HCT116 (cell line): ENCODE measurements at regions not wholly inside any gene's neighbourhood (a gene's known extent, or its start where the extent isn't known, plus 50 kb on each side); places are given as distances from the start of the nearest gene placed in this dataset.

Source experiments
- ATAC-seq: fragments of 200-7000 bp; cut with Tn5 transposase; 2 replicates; pipeline ENCODE4 v1.9.1; 2020; ENCODE audit warnings: mild to moderate bottlenecking, moderate library complexity
- BruUV-seq: library from RNA; stranded (reverse); fragments of 400-500 nt; replicated peaks from 2 replicates; lab custom pipeline; 2021; lab: Mats Ljungman, UMichigan
- CTCF ChIA-PET: fragments of 300-600 bp; sonication (Branson Sonifier 250); formaldehyde crosslinking; loops from one replicate; lab custom pipeline; 2021; ENCODE audit warnings: antibody characterized with exemption; lab: Charles Lee
- POLR2A ChIA-PET: fragments of 300-600, 350-600 bp; sonication (Branson Sonifier 250); formaldehyde crosslinking; loops from one replicate; lab custom pipeline; 2021; ENCODE audit warnings: antibody characterized with exemption; lab: Charles Lee
- RAD21 ChIA-PET, 2 experiments: fragments of 300-600 bp; sonication (Branson Sonifier 250); formaldehyde crosslinking; loops; one replicate each; lab custom pipeline; 2023; ENCODE audit warnings: low total read pairs in 2 of 2; ENCODE audit not compliant: uncharacterized antibody in 2 of 2, unreplicated experiment in 2 of 2, low non-redundant PET in 1 of 2; lab: Charles Lee
- DNase-seq: peaks from one replicate; pipeline ENCODE4 v3.0.0-alpha.2; 2010; ENCODE audit warnings: low read depth, low spot score
- H2AFZ ChIP-seq: fragments of 200-600 bp; shearing (Covaris generic), sonication (generic); 2 replicates; pipeline ENCODE4 v1.6.1; 2017; ENCODE audit warnings: low read depth, mixed run types, mixed read lengths, antibody characterized with exemption, low read length; ENCODE audit not compliant: poor library complexity, severe bottlenecking
- H3K27ac ChIP-seq: 2 replicates; pipeline ENCODE4 v1.5.1; 2012; ENCODE audit warnings: low read depth, low read length
- H3K27me3 ChIP-seq: fragments of 200-600 bp; sonication (generic); 2 replicates; pipeline ENCODE4 v1.6.1; 2016; ENCODE audit warnings: mixed run types, low read length, mixed read lengths; ENCODE audit not compliant: insufficient read depth
- H3K36me3 ChIP-seq, 2 experiments: fragments of 200-500 bp in 1 of 2; fragments of 200-600 bp in 1 of 2; sonication (Bioruptor generic) in 1 of 2; sonication (generic) in 1 of 2; 2 replicates each; pipeline versions ENCODE4 v1.5.1 to v1.6.1; 2014 to 2016; ENCODE audit warnings: low read length in 2 of 2, inconsistent platforms in 1 of 2, mixed read lengths in 1 of 2, mixed run types in 1 of 2; ENCODE audit not compliant: insufficient read depth in 2 of 2, control insufficient read depth in 1 of 2
- H3K4me1 ChIP-seq, 2 experiments: fragments of 200-600 bp in 1 of 2; sonication (generic) in 1 of 2; 2 replicates each; pipeline versions ENCODE4 v1.5.1 to v1.6.1; 2012 to 2017; ENCODE audit warnings: low read length in 2 of 2, inconsistent platforms in 1 of 2, mild to moderate bottlenecking in 1 of 2, mixed read lengths in 1 of 2, mixed run types in 1 of 2, moderate library complexity in 1 of 2; ENCODE audit not compliant: insufficient read depth in 2 of 2, control insufficient read depth in 1 of 2
- H3K4me2 ChIP-seq: fragments of 200-600 bp; sonication (generic); 2 replicates; pipeline ENCODE4 v1.6.1; 2017; ENCODE audit warnings: mixed run types, low read length, mixed read lengths
- H3K4me3 ChIP-seq, 2 experiments: fragments of 200-600 bp in 1 of 2; sonication (generic) in 1 of 2; replicated peaks in 1 of 2; 2 replicates each; pipeline ENCODE4 v1.5.1; 2011 to 2016; ENCODE audit warnings: low read length in 2 of 2, control low read depth in 1 of 2, low read depth in 1 of 2, mild to moderate bottlenecking in 1 of 2, mixed read lengths in 1 of 2, mixed run types in 1 of 2
- H3K79me2 ChIP-seq: fragments of 200-600 bp; sonication (generic); 2 replicates; pipeline ENCODE4 v1.6.1; 2017; ENCODE audit warnings: mild to moderate bottlenecking, mixed run types, low read length, moderate library complexity, mixed read lengths; ENCODE audit not compliant: insufficient read depth
- H3K9ac ChIP-seq: fragments of 200-600 bp; sonication (generic); 2 replicates; pipeline ENCODE4 v1.6.1; 2016; ENCODE audit warnings: low read length, mixed read lengths
- H3K9me2 ChIP-seq: fragments of 200-600 bp; sonication (generic), shearing (Covaris generic); 2 replicates; pipeline ENCODE4 v1.6.1; 2017; ENCODE audit warnings: mixed run types, mild to moderate bottlenecking, moderate library complexity; ENCODE audit not compliant: insufficient read depth
- H3K9me3 ChIP-seq, 2 experiments: fragments of 200-500 bp in 1 of 2; fragments of 200-600 bp in 1 of 2; sonication (Bioruptor generic) in 1 of 2; sonication (generic) in 1 of 2; 2 replicates each; pipeline ENCODE4 v1.6.1; 2014 to 2017; ENCODE audit warnings: low read length in 2 of 2, mixed read lengths in 2 of 2, inconsistent platforms in 1 of 2, low read depth in 1 of 2, mild to moderate bottlenecking in 1 of 2, mixed run types in 1 of 2, moderate library complexity in 1 of 2; ENCODE audit not compliant: control insufficient read depth in 1 of 2, insufficient read depth in 1 of 2
- H4K20me1 ChIP-seq: fragments of 200-600 bp; sonication (generic), shearing (Covaris generic); 2 replicates; pipeline ENCODE4 v1.6.1; 2017; ENCODE audit warnings: mixed run types, mild to moderate bottlenecking, moderate library complexity; ENCODE audit not compliant: insufficient read depth
- CBX3 ChIP-seq: IDR thresholded peaks from 2 replicates; pipeline ENCODE4 v1.6.1; 2012; ENCODE audit warnings: low read depth
- EZH2phosphoT487 ChIP-seq: fragments of 200-600 bp; IDR thresholded peaks from 2 replicates; pipeline ENCODE4 v1.6.1; 2018; ENCODE audit warnings: antibody characterized with exemption, borderline replicate concordance
- POLR2A ChIP-seq: IDR thresholded peaks from 2 replicates; pipeline ENCODE4 v1.7.0; 2011; ENCODE audit warnings: borderline replicate concordance; ENCODE audit not compliant: insufficient read depth, insufficient read length; ENCODE audit errors: extremely low read depth
- POLR2AphosphoS5 ChIP-seq: IDR thresholded peaks from 2 replicates; pipeline ENCODE4 v1.6.1; 2011; ENCODE audit warnings: mild to moderate bottlenecking, low read depth, low read length, moderate library complexity
- RAD21 ChIP-seq: IDR thresholded peaks from 2 replicates; pipeline ENCODE4 v1.6.1; 2012; ENCODE audit warnings: low read depth, mild to moderate bottlenecking
- SIN3A ChIP-seq: IDR thresholded peaks from 2 replicates; pipeline ENCODE4 v1.6.1; 2012; ENCODE audit warnings: low read depth
- SP1 ChIP-seq: IDR thresholded peaks from 2 replicates; pipeline ENCODE4 v1.6.1; 2012; ENCODE audit warnings: low read depth
- SRF ChIP-seq: IDR thresholded peaks from 2 replicates; pipeline ENCODE4 v1.6.1; 2012; ENCODE audit warnings: low read depth
- intact Hi-C: fragments of 100-400 bp; cut with micrococcal nuclease; formaldehyde crosslinking; loops from 2 replicates; pipeline ENCODE4 v1.10.0; 2022

- RAD21 ChIA-PET = no interaction called here
- TF ChIP-seq EZH2phosphoT487 (no peak), SIN3A (no peak), RAD21 (peak; percentile 10; the same call in 1 of the 2 replicates)
- TF ChIP-seq, all 23 proteins: peak for 1
- ChIA-PET CTCF (no interaction called here), POLR2A (no interaction called here)
- Histone ChIP-seq H3K4me2 (no peak overlapping the region), H3K9ac (no peak overlapping the region), H3K79me2 (no peaks in the 10 kb centered on the region), H3K9me2 (no peaks in the 10 kb centered on the region), H3K9me3 (no peaks in the 10 kb centered on the region), H4K20me1 (no peaks in the 10 kb centered on the region), H3K4me1 (no peaks in the 10 kb centered on the region), H3K27me3 (no peaks in the 10 kb centered on the region), H2AFZ (no peak overlapping the region), H3K27ac (no peak overlapping the region), H3K4me3 (no peak overlapping the region), H3K36me3 (no peaks in the 10 kb centered on the region)
- ATAC-seq (no peak), DNase-seq (no peak)
- intact Hi-C loops = no loop called here
- no TSS peak for BruUV-seq
Observed at GRCh38 chrX:43585922-43586321, 70.2 kb upstream of the MAOA start.

- ChIA-PET CTCF (no interaction called here), POLR2A (no interaction called here), RAD21 (interaction anchor here in 1 of 2 experiments (0.7 kb wide), 1 partner anchor 163 kb away, joined by 3 read pairs; no protein-coding TSS in a partner anchor)
- Histone ChIP-seq H3K9me3 (no peaks in the 10 kb centered on the region), H3K27me3 (no peaks in the 10 kb centered on the region), H3K4me2 (no peak overlapping the region), H3K27ac (no peak overlapping the region), H3K9ac (no peak overlapping the region), H3K4me3 (no peak overlapping the region), H3K36me3 (no peaks in the 10 kb centered on the region), H4K20me1 (no peaks in the 10 kb centered on the region), H3K4me1 (no peaks in the 10 kb centered on the region), H3K79me2 (no peaks in the 10 kb centered on the region), H3K9me2 (no peaks in the 10 kb centered on the region), H2AFZ (no peak overlapping the region)
- TF ChIP-seq POLR2AphosphoS5 (no peak), SRF (no peak), CBX3 (no peak), SP1 (no peak), POLR2A (no peak), RAD21 (no peak)
- ATAC-seq (no peak), DNase-seq (no peak)
- intact Hi-C loops = no loop called here
- BruUV-seq = no TSS peak
Observed at GRCh38 chrX:43586830-43587229, 69.3 kb upstream of the MAOA start.
